SU-DHL-6 (cell line): ENCODE measurements at regions not wholly inside any gene's neighbourhood (a gene's known extent, or its start where the extent isn't known, plus 50 kb on each side); places are given as distances from the start of the nearest gene placed in this dataset.

Experiments
- H2AFZ ChIP-seq: fragments of 200-600 bp; sonication (generic); 2 replicates; pipeline ENCODE4 v1.6.1; 2014; ENCODE audit warnings: low read depth, mild to moderate bottlenecking, moderate library complexity, mixed read lengths, antibody characterized with exemption, low read length; ENCODE audit not compliant: severe bottlenecking
- H3F3A ChIP-seq: fragments of 200-600 bp; shearing (Covaris generic); 2 replicates; pipeline ENCODE4 v1.6.0; 2016; ENCODE audit warnings: antibody characterized with exemption, mild to moderate bottlenecking; ENCODE audit not compliant: insufficient read depth
- H3K27ac ChIP-seq: fragments of 200-600 bp; sonication (generic); 2 replicates; pipeline ENCODE4 v1.5.1; 2016; ENCODE audit warnings: low read depth, mild to moderate bottlenecking, low read length, moderate library complexity, mixed read lengths
- H3K27me3 ChIP-seq: fragments of 200-600 bp; sonication (generic), shearing (Covaris generic); 2 replicates; pipeline ENCODE4 v1.6.0; 2014; ENCODE audit warnings: mild to moderate bottlenecking, low read length
- H3K36me3 ChIP-seq: fragments of 200-600 bp; sonication (generic); 2 replicates; pipeline ENCODE4 v1.6.1; 2014; ENCODE audit warnings: mild to moderate bottlenecking, low read length, mixed read lengths
- H3K4me2 ChIP-seq: fragments of 300-600, 200-600 bp; shearing (Covaris generic), sonication (generic); 2 replicates; pipeline ENCODE4 v1.6.0; 2014; ENCODE audit warnings: low read length, low read depth, mild to moderate bottlenecking; ENCODE audit not compliant: poor library complexity, severe bottlenecking
- H3K4me3 ChIP-seq: fragments of 200-600 bp; sonication (generic); 2 replicates; pipeline ENCODE4 v1.5.1; 2014; ENCODE audit warnings: antibody characterized with exemption, low read length, mild to moderate bottlenecking, mixed read lengths; ENCODE audit not compliant: insufficient read depth, poor library complexity, severe bottlenecking
- H3K79me2 ChIP-seq: fragments of 200-600 bp; sonication (generic); 2 replicates; pipeline ENCODE4 v1.6.1; 2014; ENCODE audit warnings: mild to moderate bottlenecking, low read length, moderate library complexity; ENCODE audit not compliant: insufficient read depth
- H3K9ac ChIP-seq: fragments of 200-600 bp; sonication (generic); 2 replicates; pipeline ENCODE4 v1.7.0; 2014; ENCODE audit warnings: mild to moderate bottlenecking, low read length
- H3K9me2 ChIP-seq: fragments of 200-600 bp; sonication (generic); replicated peaks from 2 replicates; pipeline ENCODE4 v1.6.1; 2014; ENCODE audit warnings: low read length; ENCODE audit not compliant: insufficient read depth
- H3K9me3 ChIP-seq: fragments of 200-600 bp; sonication (generic); 2 replicates; pipeline ENCODE4 v1.6.1; 2014; ENCODE audit warnings: low read length, mixed read lengths; ENCODE audit not compliant: insufficient read depth
- H4K20me1 ChIP-seq: fragments of 200-600 bp; sonication (generic); 2 replicates; pipeline ENCODE4 v1.6.1; 2014; ENCODE audit warnings: low read depth, mild to moderate bottlenecking, antibody characterized with exemption, low read length, moderate library complexity, mixed read lengths
- EZH2phosphoT487 ChIP-seq: fragments of 200-600 bp; sonication (generic), shearing (Covaris generic); conservative IDR thresholded peaks from 2 replicates; pipeline ENCODE4 v1.6.1; 2018; ENCODE audit warnings: mild to moderate bottlenecking, antibody characterized with exemption, low read length, moderate library complexity, mixed read lengths
- TF ChIP-seq, protein P1 (sequence below): fragments of 200-600 bp; sonication (generic); IDR thresholded peaks from one replicate; pipeline ENCODE4 v1.5.1; 2017; ENCODE audit warnings: antibody characterized with exemption, mild to moderate bottlenecking, low read length, moderate library complexity; ENCODE audit not compliant: insufficient read depth, poor library complexity, severe bottlenecking

- Histone ChIP-seq H3K9me2 (no peaks in the 10 kb centered on the region), H3K27me3 (no peaks in the 10 kb centered on the region), H3K9me3 (no peaks in the 10 kb centered on the region), H3K79me2 (no peaks in the 10 kb centered on the region), H2AFZ (no peak overlapping the region), H3F3A (no peaks in the 10 kb centered on the region), H3K27ac (no peak overlapping the region), H4K20me1 (no peaks in the 10 kb centered on the region), H3K9ac (no peak overlapping the region), H3K4me3 (no peak overlapping the region), H3K36me3 (no peaks in the 10 kb centered on the region), H3K4me2 (no peak overlapping the region)
- TF ChIP-seq EZH2phosphoT487: no peak
- TF ChIP-seq, protein P1, sequence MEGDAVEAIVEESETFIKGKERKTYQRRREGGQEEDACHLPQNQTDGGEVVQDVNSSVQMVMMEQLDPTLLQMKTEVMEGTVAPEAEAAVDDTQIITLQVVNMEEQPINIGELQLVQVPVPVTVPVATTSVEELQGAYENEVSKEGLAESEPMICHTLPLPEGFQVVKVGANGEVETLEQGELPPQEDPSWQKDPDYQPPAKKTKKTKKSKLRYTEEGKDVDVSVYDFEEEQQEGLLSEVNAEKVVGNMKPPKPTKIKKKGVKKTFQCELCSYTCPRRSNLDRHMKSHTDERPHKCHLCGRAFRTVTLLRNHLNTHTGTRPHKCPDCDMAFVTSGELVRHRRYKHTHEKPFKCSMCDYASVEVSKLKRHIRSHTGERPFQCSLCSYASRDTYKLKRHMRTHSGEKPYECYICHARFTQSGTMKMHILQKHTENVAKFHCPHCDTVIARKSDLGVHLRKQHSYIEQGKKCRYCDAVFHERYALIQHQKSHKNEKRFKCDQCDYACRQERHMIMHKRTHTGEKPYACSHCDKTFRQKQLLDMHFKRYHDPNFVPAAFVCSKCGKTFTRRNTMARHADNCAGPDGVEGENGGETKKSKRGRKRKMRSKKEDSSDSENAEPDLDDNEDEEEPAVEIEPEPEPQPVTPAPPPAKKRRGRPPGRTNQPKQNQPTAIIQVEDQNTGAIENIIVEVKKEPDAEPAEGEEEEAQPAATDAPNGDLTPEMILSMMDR: no peak
These were observed 336.6 kb upstream of the MKI67 start for GRCh38 chr10:128462844-128463243.

DNA sequence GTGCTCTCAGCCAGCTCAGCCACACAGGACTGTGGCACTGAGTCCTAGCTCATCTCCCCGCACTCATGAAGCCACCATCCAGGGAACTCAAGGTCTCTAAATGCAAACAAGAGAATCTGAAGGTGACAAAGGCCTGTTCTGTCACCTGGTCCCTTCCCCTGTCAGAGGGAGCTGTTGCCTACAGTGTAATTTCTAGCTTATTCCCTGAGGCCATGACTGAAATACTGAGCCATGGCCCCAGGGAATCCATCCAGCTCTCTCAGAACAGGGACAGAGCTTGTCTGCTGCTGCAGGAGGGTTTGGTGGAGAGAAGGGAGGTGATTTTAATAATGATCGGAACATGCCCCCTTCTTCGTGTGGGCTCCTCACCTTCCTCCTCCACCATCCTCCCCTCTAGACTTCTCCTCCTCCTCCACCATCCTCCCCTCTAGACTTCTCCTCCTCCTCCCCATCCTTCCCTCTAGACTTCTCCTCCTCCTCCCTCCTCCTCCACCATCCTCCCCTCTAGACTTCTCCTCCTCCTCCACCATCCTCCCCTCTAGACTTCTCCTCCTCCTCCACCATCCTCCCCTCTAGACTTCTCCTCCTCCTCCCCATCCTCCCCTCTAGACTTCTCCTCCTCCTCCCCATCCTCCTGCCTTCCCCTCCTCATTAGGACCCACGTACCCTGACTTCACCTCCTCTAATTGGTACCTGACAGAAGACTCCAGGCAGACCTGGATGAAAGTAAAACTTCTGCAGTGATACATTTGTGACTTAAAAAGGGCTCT lies 338.0 kb upstream of the MKI67 start:
- no peak for TF ChIP-seq EZH2phosphoT487
- TF ChIP-seq, protein P1: no peak

DNA sequence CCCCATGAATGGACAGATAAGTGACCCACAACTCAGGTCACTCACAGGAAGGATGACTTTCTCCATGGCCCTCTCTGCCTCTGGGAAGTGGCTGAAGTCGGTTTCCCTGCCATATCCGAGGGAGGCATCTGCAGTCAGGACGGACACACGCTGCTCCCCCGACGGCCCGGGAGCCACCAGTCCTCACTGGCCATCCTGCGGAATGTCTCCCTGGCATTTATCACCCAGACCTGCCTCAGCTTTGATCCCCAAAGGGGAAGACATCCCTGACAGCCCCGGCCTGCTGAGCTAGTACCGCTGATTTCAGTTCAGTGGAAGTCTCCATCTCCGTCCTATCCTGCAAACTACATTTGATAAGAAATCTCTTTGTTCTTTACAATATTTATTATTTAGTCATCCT lies 339.5 kb upstream of the MKI67 start:
- Histone ChIP-seq H2AFZ (no peak overlapping the region), H3K9me2 (no peaks in the 10 kb centered on the region), H3K4me3 (no peak overlapping the region), H3F3A (no peaks in the 10 kb centered on the region), H3K27me3 (no peaks in the 10 kb centered on the region), H3K27ac (no peak overlapping the region), H3K79me2 (no peaks in the 10 kb centered on the region), H3K36me3 (no peaks in the 10 kb centered on the region), H3K9me3 (no peaks in the 10 kb centered on the region), H3K9ac (no peak overlapping the region), H3K4me2 (no peak overlapping the region), H4K20me1 (no peaks in the 10 kb centered on the region)
- TF ChIP-seq EZH2phosphoT487: no peak
- TF ChIP-seq, protein P1: no peak

More for the DNA sequence above, 338.0 kb upstream of the MKI67 start:
- Histone ChIP-seq H3F3A (no peaks in the 10 kb centered on the region), H3K36me3 (no peaks in the 10 kb centered on the region), H3K4me3 (no peak overlapping the region), H3K4me2 (no peak overlapping the region), H4K20me1 (no peaks in the 10 kb centered on the region), H3K27me3 (no peaks in the 10 kb centered on the region), H3K79me2 (no peaks in the 10 kb centered on the region), H2AFZ (no peak overlapping the region), H3K9me3 (no peaks in the 10 kb centered on the region), H3K9me2 (no peaks in the 10 kb centered on the region), H3K27ac (no peak overlapping the region), H3K9ac (no peak overlapping the region)
